ENCODE measurements at regions not wholly inside any gene's neighbourhood (a gene's known extent, or its start where the extent isn't known, plus 50 kb on each side); places are given as distances from the start of the nearest gene placed in this dataset.

DNA sequence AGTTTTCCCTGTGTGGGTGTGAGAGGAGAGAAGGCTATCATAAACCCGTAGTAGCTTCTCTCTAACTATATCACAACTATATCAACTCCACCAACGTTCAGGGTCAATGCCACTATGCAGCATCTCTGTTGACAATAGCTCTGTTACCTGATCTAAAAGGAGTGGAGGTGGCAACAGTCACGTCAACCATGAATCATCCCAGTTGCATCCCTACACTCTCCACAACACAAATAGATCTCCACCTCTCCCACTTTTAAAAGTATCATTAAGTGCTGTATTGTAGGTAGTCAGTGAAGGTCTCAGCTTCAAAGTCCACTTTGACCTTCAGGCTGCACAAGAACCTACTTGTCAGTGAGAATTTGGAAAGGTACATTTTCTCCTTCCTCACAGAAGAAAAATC lies 600.5 kb upstream of the GRIA3 start:
- H3K27ac ChIP-seq: no peak overlapping the region
- H3K4me3 ChIP-seq: no peak overlapping the region
- intact Hi-C loops (cut with DNase I; ENCODE audit: low total_unique reads): no loop called here
- DNase-seq: no peak
- no peaks in the 10 kb centered on the region for H3K9me3 ChIP-seq
- H3K4me1 ChIP-seq: no peaks in the 10 kb centered on the region
- H3K36me3 ChIP-seq: no peaks in the 10 kb centered on the region
- H3K27me3 ChIP-seq: no peaks in the 10 kb centered on the region
- no peak for TF ChIP-seq POLR2A (IDR thresholded peaks at IDR 0.05)
- TF ChIP-seq, protein P1, sequence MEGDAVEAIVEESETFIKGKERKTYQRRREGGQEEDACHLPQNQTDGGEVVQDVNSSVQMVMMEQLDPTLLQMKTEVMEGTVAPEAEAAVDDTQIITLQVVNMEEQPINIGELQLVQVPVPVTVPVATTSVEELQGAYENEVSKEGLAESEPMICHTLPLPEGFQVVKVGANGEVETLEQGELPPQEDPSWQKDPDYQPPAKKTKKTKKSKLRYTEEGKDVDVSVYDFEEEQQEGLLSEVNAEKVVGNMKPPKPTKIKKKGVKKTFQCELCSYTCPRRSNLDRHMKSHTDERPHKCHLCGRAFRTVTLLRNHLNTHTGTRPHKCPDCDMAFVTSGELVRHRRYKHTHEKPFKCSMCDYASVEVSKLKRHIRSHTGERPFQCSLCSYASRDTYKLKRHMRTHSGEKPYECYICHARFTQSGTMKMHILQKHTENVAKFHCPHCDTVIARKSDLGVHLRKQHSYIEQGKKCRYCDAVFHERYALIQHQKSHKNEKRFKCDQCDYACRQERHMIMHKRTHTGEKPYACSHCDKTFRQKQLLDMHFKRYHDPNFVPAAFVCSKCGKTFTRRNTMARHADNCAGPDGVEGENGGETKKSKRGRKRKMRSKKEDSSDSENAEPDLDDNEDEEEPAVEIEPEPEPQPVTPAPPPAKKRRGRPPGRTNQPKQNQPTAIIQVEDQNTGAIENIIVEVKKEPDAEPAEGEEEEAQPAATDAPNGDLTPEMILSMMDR (IDR thresholded peaks at IDR 0.05): no peak

DNA sequence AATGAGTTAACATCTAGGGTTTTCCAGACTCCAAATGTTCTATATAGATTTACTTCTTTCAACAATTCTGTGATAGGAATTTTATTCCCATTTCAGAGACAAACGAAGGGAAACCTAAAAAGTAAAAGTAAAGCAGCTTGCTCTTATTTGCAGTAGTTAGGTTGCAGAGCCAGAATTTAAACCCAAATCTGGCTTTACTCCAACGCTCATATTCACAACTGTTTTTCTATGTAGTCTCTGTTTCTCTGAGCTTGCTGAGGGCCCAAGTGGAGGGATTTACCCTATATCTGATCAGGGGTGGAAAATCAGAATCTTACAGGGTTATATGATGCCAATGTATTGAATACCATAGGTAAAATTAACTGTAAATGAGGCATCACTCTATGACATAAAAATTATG lies 599.1 kb upstream of the GRIA3 start:
- Histone ChIP-seq H3K4me3 (no peak overlapping the region), H3K36me3 (no peaks in the 10 kb centered on the region), H3K4me1 (no peaks in the 10 kb centered on the region), H3K27me3 (no peaks in the 10 kb centered on the region), H3K9me3 (no peaks in the 10 kb centered on the region), H3K27ac (no peak overlapping the region)
- intact Hi-C loops (cut with DNase I; ENCODE audit: low total_unique reads): no loop called here
- no peak for DNase-seq
- TF ChIP-seq POLR2A (IDR thresholded peaks at IDR 0.05): no peak
- TF ChIP-seq, protein P1 (IDR thresholded peaks at IDR 0.05): no peak

DNA sequence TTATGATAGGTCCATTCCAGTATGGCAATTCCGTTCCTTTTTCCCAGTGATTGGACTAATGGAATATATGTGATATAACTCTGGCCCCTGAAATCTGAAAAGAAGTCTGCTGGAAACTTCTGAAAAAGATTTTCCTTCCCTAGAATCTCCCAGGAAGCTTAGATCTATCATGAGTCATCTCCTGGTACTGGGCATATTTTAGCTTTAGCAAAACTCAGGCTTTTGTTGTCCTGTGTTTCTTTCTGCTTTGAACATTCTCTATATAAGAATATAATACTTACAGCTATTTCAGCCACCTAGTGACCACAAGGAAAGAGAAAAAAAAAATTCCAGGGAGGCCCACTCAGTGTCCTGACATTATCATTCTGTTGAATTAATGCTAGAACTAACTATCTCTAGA lies 597.2 kb upstream of the GRIA3 start:
- H3K9me3 ChIP-seq: no peaks in the 10 kb centered on the region
- no peak for TF ChIP-seq POLR2A (IDR thresholded peaks at IDR 0.05)
- TF ChIP-seq, protein P1 (IDR thresholded peaks at IDR 0.05): no peak
- no peaks in the 10 kb centered on the region for H3K36me3 ChIP-seq
- no peaks in the 10 kb centered on the region for H3K4me1 ChIP-seq
- no peak overlapping the region for H3K27ac ChIP-seq
- intact Hi-C loops (cut with DNase I; ENCODE audit: low total_unique reads): no loop called here
- H3K4me3 ChIP-seq: no peak overlapping the region
- no peaks in the 10 kb centered on the region for H3K27me3 ChIP-seq
- no peak for DNase-seq

DNA sequence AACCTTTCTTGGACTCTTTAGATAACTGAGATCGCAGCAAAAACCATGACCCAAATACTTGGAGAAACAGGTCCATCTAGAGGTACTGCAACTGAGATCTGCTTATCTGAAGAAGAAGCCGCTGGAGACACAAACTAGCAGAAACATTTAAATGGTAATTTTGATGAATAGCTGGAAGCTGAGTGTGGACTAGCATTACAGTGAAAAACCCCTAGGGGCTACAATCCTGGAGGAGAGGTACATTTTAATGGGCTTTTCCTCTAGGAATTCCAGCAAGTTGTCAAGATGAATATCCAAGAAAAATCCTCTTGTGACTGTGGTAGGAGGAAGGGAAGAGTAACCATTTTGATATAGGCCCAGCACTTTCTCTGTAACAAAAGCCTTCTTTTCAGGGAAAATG lies 592.5 kb upstream of the GRIA3 start:
- H3K4me1 ChIP-seq: no peaks in the 10 kb centered on the region
- intact Hi-C loops (cut with DNase I; ENCODE audit: low total_unique reads): no loop called here
- no peak for DNase-seq

DNA sequence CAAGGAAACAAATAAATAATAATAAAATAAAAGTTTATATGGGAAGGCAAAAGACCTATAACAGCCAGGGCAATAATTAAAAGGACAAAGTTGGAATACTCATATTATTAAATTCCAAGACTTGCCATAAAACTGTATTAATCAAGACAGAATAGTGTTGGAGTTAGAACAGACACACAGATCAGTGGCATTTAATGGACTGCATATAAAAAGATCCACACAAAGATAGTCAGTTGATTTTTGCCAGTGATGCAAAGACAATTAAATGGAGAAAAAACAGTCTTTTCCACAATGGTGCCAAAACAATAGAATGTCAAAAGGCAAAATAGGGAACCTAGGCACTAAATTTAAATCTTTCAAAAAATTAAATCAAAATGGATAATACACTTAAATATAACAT lies 587.1 kb upstream of the GRIA3 start:
- no peaks in the 10 kb centered on the region for H3K9me3 ChIP-seq
- DNase-seq: no peak
- H3K36me3 ChIP-seq: no peaks in the 10 kb centered on the region
- TF ChIP-seq POLR2A (IDR thresholded peaks at IDR 0.05): no peak
- TF ChIP-seq, protein P1 (IDR thresholded peaks at IDR 0.05): no peak
- no peak overlapping the region for H3K4me3 ChIP-seq
- H3K4me1 ChIP-seq: no peaks in the 10 kb centered on the region
- H3K27ac ChIP-seq: no peak overlapping the region
- no peaks in the 10 kb centered on the region for H3K27me3 ChIP-seq
- intact Hi-C loops (cut with DNase I; ENCODE audit: low total_unique reads): no loop called here

More for the DNA sequence above, 592.5 kb upstream of the GRIA3 start:
- no peaks in the 10 kb centered on the region for H3K27me3 ChIP-seq
- H3K9me3 ChIP-seq: no peaks in the 10 kb centered on the region
- TF ChIP-seq POLR2A (IDR thresholded peaks at IDR 0.05): no peak
- TF ChIP-seq, protein P1 (IDR thresholded peaks at IDR 0.05): no peak
- no peaks in the 10 kb centered on the region for H3K36me3 ChIP-seq
- H3K4me3 ChIP-seq: no peak overlapping the region
- H3K27ac ChIP-seq: no peak overlapping the region
